H1 (cell line): ENCODE measurements at regions not wholly inside any gene's neighbourhood (a gene's known extent, or its start where the extent isn't known, plus 50 kb on each side); places are given as distances from the start of the nearest gene placed in this dataset.

Source experiments
- CTCF ChIA-PET: fragments of 300-600 bp; sonication (Branson Sonifier 250); formaldehyde crosslinking; loops from one replicate; lab custom pipeline; 2021; ENCODE audit not compliant: partially characterized antibody; lab: Charles Lee
- POLR2A ChIA-PET: fragments of 300-600 bp; sonication (Branson Sonifier 250); formaldehyde crosslinking; loops from one replicate; lab custom pipeline; 2021; ENCODE audit warnings: inconsistent platforms; ENCODE audit not compliant: partially characterized antibody; lab: Charles Lee
- DNase-seq, 2 experiments: peaks; one replicate each; pipeline versions ENCODE4 v3.0.0 to v3.0.0-alpha.2; 2010 to 2022; ENCODE audit warnings: low spot score in 2 of 2, low read depth in 1 of 2, mixed read lengths in 1 of 2
- FAIRE-seq: peaks from 2 replicates; lab custom pipeline; 2011; peaks lifted over from hg19 to GRCh38; lab: Jason Lieb, UNC
- H2AFZ ChIP-seq: 2 replicates; pipeline ENCODE4 v1.8.1; 2012; ENCODE audit warnings: low read length, inconsistent platforms
- H2AK5ac ChIP-seq: 2 replicates; pipeline ENCODE4 v1.6.1; 2013; ENCODE audit warnings: low read depth, low read length
- H2BK120ac ChIP-seq: replicated peaks from 2 replicates; pipeline ENCODE3; 2013; ENCODE audit warnings: low read depth, low read length, inconsistent platforms
- H2BK12ac ChIP-seq: 2 replicates; pipeline ENCODE4 v1.6.1; 2013; ENCODE audit warnings: low read depth, low read length
- H2BK15ac ChIP-seq: 2 replicates; pipeline ENCODE4 v1.6.1; 2013; ENCODE audit warnings: low read length
- H2BK20ac ChIP-seq: 2 replicates; pipeline ENCODE4 v1.6.1; 2013; ENCODE audit warnings: low read length
- H2BK5ac ChIP-seq: 2 replicates; pipeline ENCODE4 v1.6.1; 2013; ENCODE audit warnings: low read depth, low read length
- H3K14ac ChIP-seq: 2 replicates; pipeline ENCODE4 v1.6.1; 2013; ENCODE audit warnings: inconsistent platforms; ENCODE audit not compliant: insufficient read length
- H3K18ac ChIP-seq: 2 replicates; pipeline ENCODE4 v1.6.1; 2013; ENCODE audit warnings: low read length; ENCODE audit errors: extremely low read depth
- H3K23ac ChIP-seq: 2 replicates; pipeline ENCODE4 v1.6.1; 2013; ENCODE audit warnings: inconsistent platforms; ENCODE audit not compliant: insufficient read length
- H3K23me2 ChIP-seq: 2 replicates; pipeline ENCODE4 v1.6.1; 2013; ENCODE audit warnings: low read depth, low read length
- H3K27ac ChIP-seq: 2 replicates; pipeline ENCODE4 v1.6.1; 2011; ENCODE audit warnings: low read depth, low read length, inconsistent platforms
- H3K27me3 ChIP-seq, 4 experiments: replicated peaks in 1 of 4; 1 replicate in 1 of 4; 2 replicates in 3 of 4; pipeline versions ENCODE4 v1.6.1 to v1.8.1; 2011 to 2013; ENCODE audit warnings: low read length in 3 of 4, mild to moderate bottlenecking in 3 of 4, inconsistent platforms in 2 of 4, mixed read lengths in 2 of 4, moderate library complexity in 1 of 4; ENCODE audit not compliant: control insufficient read depth in 3 of 4, insufficient read depth in 3 of 4; ENCODE audit errors: extremely low read depth in 1 of 4
- H3K36me3 ChIP-seq, 4 experiments: 2 replicates each; pipeline versions ENCODE4 v1.6.1 to v1.8.1; 2011 to 2013; ENCODE audit warnings: mild to moderate bottlenecking in 4 of 4, low read length in 3 of 4, moderate library complexity in 2 of 4, control low read depth in 1 of 4, inconsistent platforms in 1 of 4; ENCODE audit not compliant: insufficient read depth in 4 of 4, control insufficient read depth in 2 of 4
- H3K4ac ChIP-seq: replicated peaks from 2 replicates; pipeline ENCODE3; 2013; ENCODE audit warnings: low read length, low read depth, mixed read lengths, inconsistent platforms; ENCODE audit not compliant: insufficient read length
- H3K4me1 ChIP-seq, 4 experiments: replicated peaks in 1 of 4; 1 replicate in 1 of 4; 2 replicates in 3 of 4; pipeline versions ENCODE4 v1.6.1 to v1.8.1; 2011 to 2013; ENCODE audit warnings: low read length in 3 of 4, inconsistent platforms in 2 of 4, mixed read lengths in 1 of 4; ENCODE audit not compliant: insufficient read depth in 4 of 4, control insufficient read depth in 3 of 4
- H3K4me2 ChIP-seq, 2 experiments: 2 replicates each; pipeline versions ENCODE4 v1.6.1 to v1.8.1; 2011 to 2013; ENCODE audit warnings: low read depth in 2 of 2, low read length in 2 of 2, control low read depth in 1 of 2, inconsistent platforms in 1 of 2, mild to moderate bottlenecking in 1 of 2; ENCODE audit not compliant: insufficient read depth in 1 of 2
- H3K4me3 ChIP-seq, 4 experiments: fragments of 200-600, 300-600 bp in 1 of 4; sonication (generic), shearing (Covaris generic), sonication (Bioruptor Twin) in 1 of 4; 2 replicates each; pipeline versions ENCODE4 v1.5.1 to v1.8.1; 2011 to 2016; ENCODE audit warnings: low read length in 4 of 4, low read depth in 3 of 4, control low read depth in 2 of 4, inconsistent platforms in 2 of 4, mild to moderate bottlenecking in 2 of 4, mixed read lengths in 1 of 4, moderate library complexity in 1 of 4; ENCODE audit not compliant: insufficient read depth in 2 of 4; ENCODE audit errors: extremely low read depth in 1 of 4
- H3K56ac ChIP-seq: replicated peaks from 2 replicates; pipeline ENCODE3; 2013; ENCODE audit warnings: low read depth, mild to moderate bottlenecking, mixed read lengths, low read length, inconsistent platforms; ENCODE audit not compliant: insufficient read length
- H3K79me1 ChIP-seq: 2 replicates; pipeline ENCODE4 v1.6.1; 2013; ENCODE audit warnings: low read depth, low read length, control low read depth
- H3K79me2 ChIP-seq, 2 experiments: 2 replicates each; pipeline versions ENCODE4 v1.6.1 to v1.8.1; 2012 to 2013; ENCODE audit warnings: low read length in 2 of 2, mild to moderate bottlenecking in 2 of 2, inconsistent platforms in 1 of 2; ENCODE audit not compliant: insufficient read depth in 2 of 2, control insufficient read depth in 1 of 2
- H3K9ac ChIP-seq, 4 experiments: replicated peaks in 1 of 4; 1 replicate in 1 of 4; 2 replicates in 3 of 4; pipeline versions ENCODE4 v1.6.1 to v1.8.1; 2011 to 2013; ENCODE audit warnings: low read depth in 3 of 4, low read length in 3 of 4, control low read depth in 2 of 4, mild to moderate bottlenecking in 2 of 4, moderate library complexity in 2 of 4, inconsistent platforms in 1 of 4; ENCODE audit errors: extremely low read depth in 1 of 4
- H3K9me3 ChIP-seq, 2 experiments: 2 replicates each; pipeline versions ENCODE4 v1.6.1 to v1.8.1; 2012 to 2013; ENCODE audit warnings: mild to moderate bottlenecking in 2 of 2, moderate library complexity in 2 of 2, control low read depth in 1 of 2, inconsistent platforms in 1 of 2, low read depth in 1 of 2, low read length in 1 of 2, mixed read lengths in 1 of 2; ENCODE audit not compliant: insufficient read depth in 2 of 2
- H4K20me1 ChIP-seq, 2 experiments: replicated peaks in 1 of 2; 2 replicates each; pipeline versions ENCODE3 to v1.8.1; 2011 to 2013; ENCODE audit warnings: inconsistent platforms in 2 of 2, low read length in 2 of 2, mild to moderate bottlenecking in 1 of 2; ENCODE audit not compliant: insufficient read depth in 2 of 2, control insufficient read depth in 1 of 2
- H4K5ac ChIP-seq: 2 replicates; pipeline ENCODE4 v1.6.1; 2013; ENCODE audit warnings: low read length, low read depth, mixed read lengths, inconsistent platforms; ENCODE audit not compliant: insufficient read length
- H4K8ac ChIP-seq: 2 replicates; pipeline ENCODE4 v1.8.0; 2013; ENCODE audit warnings: mild to moderate bottlenecking, moderate library complexity, low read length, inconsistent platforms; ENCODE audit not compliant: insufficient read depth; ENCODE audit errors: extremely low read depth
- H4K91ac ChIP-seq: replicated peaks from 2 replicates; pipeline ENCODE3; 2013; ENCODE audit warnings: low read length, mixed read lengths, inconsistent platforms; ENCODE audit not compliant: insufficient read length
- NANOG ChIP-seq: IDR thresholded peaks from 2 replicates; pipeline ENCODE4 v1.6.1; 2011; ENCODE audit warnings: low read length, low read depth, mild to moderate bottlenecking, inconsistent platforms; ENCODE audit not compliant: insufficient read depth, poor library complexity, severe bottlenecking
- WGBS, 2 experiments: shearing (Covaris generic) in 1 of 2; methylation state at CpG; one replicate each; pipeline versions ENCODE4 v1.1.6 to v1.1.7; 2013 to 2015; ENCODE audit warnings: low lambda C conversion rate in 2 of 2, mixed read lengths in 2 of 2, inconsistent platforms in 1 of 2, low coverage in 1 of 2, missing lambda C conversion rate in 1 of 2; ENCODE audit not compliant: insufficient replicate concordance in 2 of 2, insufficient coverage in 1 of 2, insufficient read length in 1 of 2; ENCODE audit errors: extremely low coverage in 1 of 2, missing lambda C conversion rate in 1 of 2; 5-methylcytosine and 5-hydroxymethylcytosine counted together
- TF ChIP-seq, protein P1 (sequence below): IDR thresholded peaks from 2 replicates; pipeline ENCODE4 v1.6.1; 2012; ENCODE audit warnings: inconsistent platforms
- TF ChIP-seq, protein P2 (sequence below): IDR thresholded peaks from 2 replicates; pipeline ENCODE4 v1.6.1; 2012; ENCODE audit warnings: inconsistent platforms

DNA sequence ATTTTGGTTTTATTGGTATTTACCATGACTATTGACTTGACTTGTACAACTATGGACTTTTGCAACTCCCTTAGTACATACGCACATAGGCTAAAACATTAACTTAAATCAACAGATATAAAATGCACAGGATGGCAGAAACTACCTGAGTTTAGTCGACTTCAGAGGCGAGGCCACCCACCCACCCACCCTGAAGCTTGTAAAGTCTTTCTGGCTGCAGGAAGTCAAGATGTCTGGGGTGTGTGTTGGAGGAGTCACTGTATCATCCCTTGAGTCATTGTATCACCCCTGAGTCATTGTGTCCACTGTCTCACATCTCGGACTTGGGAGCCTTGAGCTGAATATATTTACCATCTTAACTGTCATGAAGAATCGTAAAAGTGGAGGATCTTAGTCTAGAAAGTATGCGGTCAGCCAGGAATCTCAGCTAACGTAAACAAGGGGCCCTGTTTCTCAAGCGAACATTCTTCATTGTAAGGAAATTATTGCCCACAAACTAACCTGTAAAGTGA lies 140.0 kb upstream of the ST6GAL2 start:
- no peak overlapping the region for H2AK5ac ChIP-seq
- H2AFZ ChIP-seq: no peak overlapping the region
- H3K9ac ChIP-seq: no peak overlapping the region
- no peak overlapping the region for H3K4me3 ChIP-seq
- no peaks in the 10 kb centered on the region for H4K20me1 ChIP-seq
- H4K91ac ChIP-seq: no peak overlapping the region
- FAIRE-seq: no peak
- H3K27me3 ChIP-seq: no peaks in the 10 kb centered on the region
- H3K79me1 ChIP-seq: no peaks in the 10 kb centered on the region
- H3K79me2 ChIP-seq: no peaks in the 10 kb centered on the region
- H3K4me2 ChIP-seq: no peak overlapping the region
- H3K4ac ChIP-seq: no peak overlapping the region
- no peak overlapping the region for H3K14ac ChIP-seq
- H2BK120ac ChIP-seq: no peak overlapping the region
- no peak overlapping the region for H4K8ac ChIP-seq
- POLR2A ChIA-PET: no interaction called here
- H3K23ac ChIP-seq: no peak overlapping the region
- CTCF ChIA-PET: interaction anchor here (0.8 kb wide), 1 partner anchor 10 kb away, joined by 3 read pairs; no protein-coding TSS in a partner anchor
- no peak overlapping the region for H2BK20ac ChIP-seq
- H2BK5ac ChIP-seq: no peak overlapping the region
- H3K36me3 ChIP-seq: no peaks in the 10 kb centered on the region
- H3K27ac ChIP-seq: no peak overlapping the region
- H3K56ac ChIP-seq: no peak overlapping the region
- no peaks in the 10 kb centered on the region for H3K23me2 ChIP-seq
- H2BK15ac ChIP-seq: no peak overlapping the region
- 0 out of 4 replicates have a peak, but pooled peaks cover 0 to 3% of the 10 kb centered on the region in 2 experiments for H3K9me3 ChIP-seq
- no peak overlapping the region for H3K18ac ChIP-seq
- H2BK12ac ChIP-seq: no peak overlapping the region
- no peak for DNase-seq
- no peak overlapping the region for H4K5ac ChIP-seq
- H3K4me1 ChIP-seq: no peaks in the 10 kb centered on the region
- 83% methylated on average over 8 of the region's 8 CpGs; no CpG with 5 or more reads in 1 of the 2 experiments for WGBS, 2 experiments
- TF ChIP-seq, protein P1, sequence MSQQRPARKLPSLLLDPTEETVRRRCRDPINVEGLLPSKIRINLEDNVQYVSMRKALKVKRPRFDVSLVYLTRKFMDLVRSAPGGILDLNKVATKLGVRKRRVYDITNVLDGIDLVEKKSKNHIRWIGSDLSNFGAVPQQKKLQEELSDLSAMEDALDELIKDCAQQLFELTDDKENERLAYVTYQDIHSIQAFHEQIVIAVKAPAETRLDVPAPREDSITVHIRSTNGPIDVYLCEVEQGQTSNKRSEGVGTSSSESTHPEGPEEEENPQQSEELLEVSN: no peak
- no peak for TF ChIP-seq NANOG
- TF ChIP-seq, protein P2, sequence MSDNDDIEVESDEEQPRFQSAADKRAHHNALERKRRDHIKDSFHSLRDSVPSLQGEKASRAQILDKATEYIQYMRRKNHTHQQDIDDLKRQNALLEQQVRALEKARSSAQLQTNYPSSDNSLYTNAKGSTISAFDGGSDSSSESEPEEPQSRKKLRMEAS: no peak
